Mesendoderm (in vitro differentiated cells): ENCODE measurements at regions not wholly inside any gene's neighbourhood (a gene's known extent, or its start where the extent isn't known, plus 50 kb on each side); places are given as distances from the start of the nearest gene placed in this dataset.
A peak's percentile ranks its signal among the peaks of the same experiment; 100 is the strongest.

Experiments
- DNase-seq: peaks from one replicate; pipeline ENCODE4 v3.0.0; 2013
- H2AK5ac ChIP-seq: 2 replicates; pipeline ENCODE4 v1.6.1; 2013; ENCODE audit warnings: low read length, inconsistent platforms
- H2BK120ac ChIP-seq: 2 replicates; pipeline ENCODE4 v1.6.1; 2013; ENCODE audit warnings: low read depth, mild to moderate bottlenecking, low read length, moderate library complexity, mixed read lengths
- H2BK15ac ChIP-seq: replicated peaks from 2 replicates; pipeline ENCODE4 v1.6.1; 2013; ENCODE audit warnings: low read depth, mild to moderate bottlenecking, moderate library complexity
- H2BK5ac ChIP-seq: 2 replicates; pipeline ENCODE4 v1.6.1; 2013; ENCODE audit warnings: low read length, inconsistent platforms
- H3K18ac ChIP-seq: 2 replicates; pipeline ENCODE4 v1.6.1; 2013; ENCODE audit warnings: mild to moderate bottlenecking, low read length, mixed read lengths
- H3K23ac ChIP-seq: one replicate; pipeline ENCODE4 v1.6.1; 2013; ENCODE audit warnings: low read length
- H3K27ac ChIP-seq: 2 replicates; pipeline ENCODE4 v1.5.1; 2013; ENCODE audit warnings: low read depth, mild to moderate bottlenecking, inconsistent platforms, low read length, moderate library complexity
- H3K27me3 ChIP-seq: 2 replicates; pipeline ENCODE4 v1.6.1; 2013; ENCODE audit warnings: low read length, control low read depth, mild to moderate bottlenecking, inconsistent platforms; ENCODE audit not compliant: insufficient read depth, poor library complexity
- H3K36me3 ChIP-seq: 2 replicates; pipeline ENCODE4 v1.6.1; 2013; ENCODE audit warnings: low read length, inconsistent platforms; ENCODE audit not compliant: control insufficient read depth, insufficient read depth
- H3K4ac ChIP-seq: one replicate; pipeline ENCODE4 v1.6.1; 2013; ENCODE audit warnings: low read depth, mild to moderate bottlenecking, low read length, moderate library complexity
- H3K4me1 ChIP-seq: 2 replicates; pipeline ENCODE4 v1.6.1; 2013; ENCODE audit warnings: low read depth, low read length, inconsistent platforms; ENCODE audit not compliant: control insufficient read depth
- H3K4me2 ChIP-seq: 2 replicates; pipeline ENCODE4 v1.6.1; 2013; ENCODE audit warnings: low read length
- H3K4me3 ChIP-seq: 2 replicates; pipeline ENCODE4 v1.5.1; 2013; ENCODE audit warnings: mild to moderate bottlenecking, low read length
- H3K56ac ChIP-seq: one replicate; pipeline ENCODE4 v1.6.1; 2013; ENCODE audit warnings: low read length
- H3K79me1 ChIP-seq: 2 replicates; pipeline ENCODE4 v1.6.1; 2013; ENCODE audit warnings: low read length, inconsistent platforms
- H3K79me2 ChIP-seq: 2 replicates; pipeline ENCODE4 v1.6.1; 2013; ENCODE audit warnings: mild to moderate bottlenecking, low read length; ENCODE audit not compliant: control insufficient read depth, insufficient read depth
- H3K9ac ChIP-seq: 2 replicates; pipeline ENCODE4 v1.6.1; 2013; ENCODE audit warnings: low read length, inconsistent platforms
- H4K5ac ChIP-seq: one replicate; pipeline ENCODE4 v1.6.1; 2013; ENCODE audit warnings: low read length
- H4K8ac ChIP-seq: one replicate; pipeline ENCODE4 v1.6.1; 2013; ENCODE audit warnings: low read depth, mild to moderate bottlenecking, control low read depth, low read length, moderate library complexity
- WGBS: extraction: QIAGEN DNeasy Blood & Tissue Kit; methylation state at CpG from one replicate; pipeline ENCODE4 v1.1.7; 2013; ENCODE audit warnings: low lambda C conversion rate, missing lambda C conversion rate; ENCODE audit not compliant: insufficient coverage; ENCODE audit errors: extremely low coverage; 5-methylcytosine and 5-hydroxymethylcytosine counted together

- Histone ChIP-seq H2BK5ac (no peak overlapping the region), H4K8ac (no peak overlapping the region), H3K27me3 (no peaks in the 10 kb centered on the region), H3K4me1 (peaks cover 8% of the 10 kb centered on the region), H3K4me3 (no peak overlapping the region), H3K18ac (peak overlapping the region; percentile 61), H3K56ac (no peak overlapping the region), H3K79me1 (no peaks in the 10 kb centered on the region), H2BK120ac (no peak overlapping the region), H3K36me3 (no peaks in the 10 kb centered on the region), H3K79me2 (no peaks in the 10 kb centered on the region), H2BK15ac (no peak overlapping the region), H3K4me2 (no peak overlapping the region), H3K9ac (no peak overlapping the region), H2AK5ac (no peak overlapping the region), H3K4ac (peak overlapping the region; percentile 71), H3K23ac (no peak overlapping the region), H3K27ac (no peak overlapping the region), H4K5ac (no peak overlapping the region)
- no CpG with 5 or more reads among the region's 11 CpGs for WGBS
- peak; percentile 63 for DNase-seq
These were observed 450.9 kb upstream of the MKI67 start for GRCh38 chr10:128576943-128577670.

DNA sequence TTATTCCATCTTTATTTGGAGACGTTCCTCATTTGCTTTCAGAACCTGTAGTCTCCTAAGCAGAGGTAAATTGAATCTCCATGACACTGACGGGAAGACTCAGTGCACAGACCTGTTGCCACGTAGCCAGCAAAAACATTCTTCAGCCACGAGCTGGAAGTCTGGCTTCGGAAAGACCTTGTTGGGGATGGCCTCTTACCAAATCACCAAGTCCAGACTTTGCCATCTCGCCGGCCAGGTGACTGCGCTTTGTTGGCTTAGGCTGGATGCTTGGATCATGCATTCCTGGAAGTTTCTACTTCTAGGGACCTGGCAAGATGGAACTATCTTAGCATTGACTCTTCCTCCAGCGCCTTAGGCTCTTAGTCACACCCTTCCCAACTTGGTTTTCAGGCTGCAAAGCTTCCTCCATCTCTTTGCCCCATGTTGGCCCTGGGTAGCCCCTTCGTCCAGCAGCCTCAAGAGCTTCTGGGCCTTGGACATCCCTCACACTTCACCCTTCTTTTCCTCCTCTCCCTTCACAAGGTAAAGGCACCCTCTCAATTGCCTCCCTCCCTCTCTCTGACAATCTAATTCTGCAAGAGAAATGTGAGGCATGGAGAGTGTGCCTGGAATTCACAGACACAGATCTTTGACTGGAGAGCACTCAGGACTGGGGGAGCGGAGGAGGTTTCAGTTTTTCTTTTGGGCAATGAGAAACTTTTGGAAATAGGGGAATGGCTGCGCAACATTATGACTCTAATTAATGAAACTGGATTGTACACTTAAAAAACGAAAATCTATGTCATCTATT lies 451.9 kb upstream of the MKI67 start:
- no peak overlapping the region for H3K9ac ChIP-seq
- no peak overlapping the region for H3K56ac ChIP-seq
- H3K27ac ChIP-seq, result no peak overlapping the region
- H2AK5ac ChIP-seq, result no peak overlapping the region
- no peak overlapping the region for H4K5ac ChIP-seq
- H3K23ac ChIP-seq, result no peak overlapping the region
- H2BK5ac ChIP-seq, result peak overlapping the region; percentile 13
- H3K4me2 ChIP-seq, result no peak overlapping the region
- WGBS, result no CpG with 5 or more reads among the region's 13 CpGs
- H2BK120ac ChIP-seq, result peak overlapping the region; percentile 94
- peaks cover 8% of the 10 kb centered on the region for H3K4me1 ChIP-seq
- H3K4ac ChIP-seq, result no peak overlapping the region
- H3K4me3 ChIP-seq, result no peak overlapping the region
- H3K18ac ChIP-seq, result peak overlapping the region; percentile 5
- no peak for DNase-seq
- H3K36me3 ChIP-seq, result no peaks in the 10 kb centered on the region
- no peaks in the 10 kb centered on the region for H3K79me2 ChIP-seq
- H3K27me3 ChIP-seq, result no peaks in the 10 kb centered on the region
- no peaks in the 10 kb centered on the region for H3K79me1 ChIP-seq
- no peak overlapping the region for H2BK15ac ChIP-seq
- no peak overlapping the region for H4K8ac ChIP-seq

DNA sequence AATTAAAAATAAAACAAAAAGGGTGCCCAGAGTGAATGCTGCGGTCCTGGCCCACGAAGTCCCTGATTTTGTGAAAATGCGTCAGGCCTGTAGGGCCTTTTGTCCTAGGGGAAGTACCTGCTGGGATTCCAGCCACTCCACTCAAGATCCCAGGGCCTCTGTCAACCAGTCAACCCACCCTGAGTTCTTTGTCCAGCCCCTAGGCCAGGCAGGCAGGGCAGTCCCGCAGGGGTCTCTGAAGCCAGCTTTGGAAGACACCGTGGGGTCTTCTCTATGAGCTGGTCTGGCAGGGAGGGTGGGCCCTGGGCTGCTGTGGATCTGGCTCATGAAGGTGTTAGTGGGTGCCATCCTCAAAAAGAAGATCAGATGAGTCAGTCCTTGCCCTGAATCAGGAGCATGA lies 452.5 kb upstream of the MKI67 start:
- Histone ChIP-seq H3K4me2 (no peak overlapping the region), H3K56ac (peak overlapping the region; percentile 29), H2BK15ac (peak overlapping the region; percentile 38), H3K79me1 (no peaks in the 10 kb centered on the region), H3K18ac (peak overlapping the region; percentile 95), H3K27ac (peak overlapping the region; percentile 4), H3K23ac (no peak overlapping the region), H3K27me3 (no peaks in the 10 kb centered on the region), H3K9ac (no peak overlapping the region), H2AK5ac (no peak overlapping the region), H2BK5ac (peak overlapping the region; percentile 54), H3K4ac (peak overlapping the region; percentile 89), H3K79me2 (no peaks in the 10 kb centered on the region), H3K4me3 (no peak overlapping the region), H4K5ac (no peak overlapping the region), H3K4me1 (peaks cover 8% of the 10 kb centered on the region), H2BK120ac (peak overlapping the region; percentile 94), H4K8ac (peak overlapping the region; percentile 14), H3K36me3 (no peaks in the 10 kb centered on the region)
- DNase-seq, result no peak
- WGBS, result no CpG with 5 or more reads among the region's 5 CpGs

DNA sequence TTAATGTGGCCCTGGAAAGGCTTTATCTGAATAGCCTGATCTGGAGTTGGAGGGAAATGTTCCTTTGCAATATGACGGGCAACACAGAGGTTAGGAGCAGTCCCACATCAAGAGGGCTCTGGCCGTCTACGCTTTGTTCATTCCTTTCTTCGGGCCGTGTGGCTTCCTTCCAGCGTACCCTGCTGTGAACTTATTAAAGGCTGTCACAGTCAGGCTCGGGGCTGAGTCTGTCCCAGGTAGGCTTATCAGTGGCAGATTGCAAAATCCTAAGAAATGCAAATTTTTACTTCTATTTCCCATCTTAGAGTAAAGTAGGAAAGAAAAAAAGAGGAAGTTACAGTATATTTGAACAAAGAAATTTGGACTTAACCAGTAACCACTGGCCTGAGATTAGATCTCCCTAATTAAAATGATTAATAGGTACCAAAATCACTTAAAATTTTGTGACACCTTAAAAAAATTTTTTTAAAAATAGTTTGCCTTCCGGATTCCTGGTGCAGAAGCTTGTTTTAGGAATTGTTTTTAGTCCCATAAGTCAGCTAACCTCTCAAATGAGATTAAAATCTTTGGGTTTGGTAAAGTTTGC lies 453.1 kb upstream of the MKI67 start:
- Histone ChIP-seq H3K18ac (peak overlapping the region; percentile 95), H3K4me2 (no peak overlapping the region), H2BK120ac (no peak overlapping the region), H2AK5ac (no peak overlapping the region), H4K5ac (no peak overlapping the region), H3K27me3 (no peaks in the 10 kb centered on the region), H2BK5ac (no peak overlapping the region), H3K36me3 (no peaks in the 10 kb centered on the region), H3K4ac (no peak overlapping the region), H2BK15ac (no peak overlapping the region), H3K4me3 (no peak overlapping the region), H3K79me1 (no peaks in the 10 kb centered on the region), H3K4me1 (peaks cover 7% of the 10 kb centered on the region), H3K23ac (no peak overlapping the region), H3K79me2 (no peaks in the 10 kb centered on the region), H3K9ac (no peak overlapping the region), H4K8ac (no peak overlapping the region), H3K27ac (peak overlapping the region; percentile 42), H3K56ac (no peak overlapping the region)
- no CpG with 5 or more reads among the region's 8 CpGs for WGBS
- DNase-seq, result peak; percentile 84

- Histone ChIP-seq H3K4me1 (peaks cover 7% of the 10 kb centered on the region), H2BK5ac (no peak overlapping the region), H3K79me1 (no peaks in the 10 kb centered on the region), H3K23ac (no peak overlapping the region), H4K5ac (no peak overlapping the region), H3K4me2 (no peak overlapping the region), H3K18ac (peak overlapping the region; percentile 85), H3K4ac (no peak overlapping the region), H3K36me3 (no peaks in the 10 kb centered on the region), H2AK5ac (no peak overlapping the region), H3K9ac (no peak overlapping the region), H3K79me2 (no peaks in the 10 kb centered on the region), H4K8ac (no peak overlapping the region), H3K56ac (no peak overlapping the region), H2BK15ac (no peak overlapping the region), H3K27ac (peak overlapping the region; percentile 42), H2BK120ac (peak overlapping the region; percentile 83), H3K27me3 (no peaks in the 10 kb centered on the region), H3K4me3 (no peak overlapping the region)
- no CpG with 5 or more reads among the region's 3 CpGs for WGBS
- no peak for DNase-seq
These were observed 453.7 kb upstream of the MKI67 start for GRCh38 chr10:128579901-128580300.
